ENCODE measurements at regions not wholly inside any gene's neighbourhood (a gene's known extent, or its start where the extent isn't known, plus 50 kb on each side); places are given as distances from the start of the nearest gene placed in this dataset.

DNA sequence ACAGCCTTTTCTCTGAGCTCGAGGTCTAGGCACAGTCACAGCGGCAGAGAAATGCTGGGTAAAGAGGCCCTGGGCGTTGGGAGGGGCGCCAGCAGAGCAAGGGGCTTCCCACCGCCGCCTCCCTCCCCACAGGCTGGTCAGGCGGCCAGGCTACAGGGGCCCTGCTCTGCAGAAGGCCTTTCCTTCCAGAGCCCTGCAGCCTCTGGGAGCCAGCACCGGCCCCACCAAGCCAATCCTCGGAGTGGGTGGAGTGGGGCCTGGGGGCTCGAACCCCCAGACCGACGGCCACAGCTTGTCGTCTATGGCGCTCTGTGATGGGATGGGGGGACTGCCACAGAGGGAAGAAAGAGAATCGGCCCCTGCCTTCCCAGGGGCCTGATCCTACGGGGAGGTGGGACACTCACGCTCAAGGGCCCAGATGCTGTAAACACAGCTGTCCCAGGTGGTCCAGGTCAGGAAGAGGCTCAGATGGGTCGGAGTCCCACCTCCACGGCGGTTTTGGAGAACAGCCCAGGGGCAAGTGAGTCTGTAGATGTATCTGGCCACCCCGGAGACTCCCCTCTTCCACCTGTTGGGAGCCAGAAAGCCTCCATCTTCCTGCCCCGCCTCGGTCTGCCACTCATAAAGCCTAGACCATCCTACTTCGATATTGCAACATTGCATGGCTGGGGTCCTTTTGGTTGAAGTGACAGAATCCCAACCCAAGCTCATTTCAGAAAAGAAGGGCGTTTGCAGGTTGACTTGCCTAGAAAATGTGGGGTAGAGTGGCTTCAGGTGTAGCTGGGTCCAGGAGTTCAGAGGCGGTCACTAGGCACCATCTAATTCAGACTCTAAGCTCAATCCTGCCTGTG lies 95.6 kb downstream of the SIK1 start:
- Histone ChIP-seq H3K36me3 (no peaks in the 10 kb centered on the region), H3K9me3 (no peaks in the 10 kb centered on the region), H3K27me3 (no peaks in the 10 kb centered on the region), H3K4me3 (no peak overlapping the region), H3K4me1 (peaks cover 10 to 20% of the 10 kb centered on the region in 2 donors), H3K27ac (no peak overlapping the region)
- DNase-seq (peak in 1 of 4 donors; percentile 68), ATAC-seq (no peak)
- TF ChIP-seq, protein P1, sequence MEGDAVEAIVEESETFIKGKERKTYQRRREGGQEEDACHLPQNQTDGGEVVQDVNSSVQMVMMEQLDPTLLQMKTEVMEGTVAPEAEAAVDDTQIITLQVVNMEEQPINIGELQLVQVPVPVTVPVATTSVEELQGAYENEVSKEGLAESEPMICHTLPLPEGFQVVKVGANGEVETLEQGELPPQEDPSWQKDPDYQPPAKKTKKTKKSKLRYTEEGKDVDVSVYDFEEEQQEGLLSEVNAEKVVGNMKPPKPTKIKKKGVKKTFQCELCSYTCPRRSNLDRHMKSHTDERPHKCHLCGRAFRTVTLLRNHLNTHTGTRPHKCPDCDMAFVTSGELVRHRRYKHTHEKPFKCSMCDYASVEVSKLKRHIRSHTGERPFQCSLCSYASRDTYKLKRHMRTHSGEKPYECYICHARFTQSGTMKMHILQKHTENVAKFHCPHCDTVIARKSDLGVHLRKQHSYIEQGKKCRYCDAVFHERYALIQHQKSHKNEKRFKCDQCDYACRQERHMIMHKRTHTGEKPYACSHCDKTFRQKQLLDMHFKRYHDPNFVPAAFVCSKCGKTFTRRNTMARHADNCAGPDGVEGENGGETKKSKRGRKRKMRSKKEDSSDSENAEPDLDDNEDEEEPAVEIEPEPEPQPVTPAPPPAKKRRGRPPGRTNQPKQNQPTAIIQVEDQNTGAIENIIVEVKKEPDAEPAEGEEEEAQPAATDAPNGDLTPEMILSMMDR (IDR thresholded peaks at IDR 0.05), result no peak
- intact Hi-C loops (cut with DNase I), result no loop called here

DNA sequence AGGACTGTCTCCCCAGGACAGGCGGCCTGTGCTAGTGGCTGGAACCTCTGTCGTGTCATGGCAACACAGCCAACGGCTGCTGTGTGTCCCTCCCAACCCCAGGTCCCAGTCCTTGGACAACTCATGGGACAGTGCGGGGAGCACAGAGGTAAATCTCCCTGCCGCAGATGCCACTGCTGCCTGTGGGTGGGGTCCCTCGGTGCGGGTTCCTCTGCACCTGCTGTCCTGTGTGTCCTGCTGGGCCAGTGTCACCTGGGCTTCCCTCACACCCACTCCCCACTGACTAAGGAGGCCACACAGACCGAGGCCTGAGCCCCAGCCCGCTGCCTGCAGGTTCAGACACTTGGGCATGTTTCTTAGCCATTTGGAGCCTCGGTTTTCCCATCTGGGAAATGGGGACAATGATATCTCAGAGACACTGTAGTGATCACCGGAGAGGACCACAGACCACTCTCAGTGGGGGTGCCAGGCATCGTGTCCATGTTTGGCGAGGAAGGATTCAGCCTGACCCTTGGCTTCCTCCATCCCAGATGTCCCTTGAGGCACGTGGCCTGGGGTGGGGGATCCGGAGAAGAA lies 96.5 kb downstream of the SIK1 start:
- TF ChIP-seq, protein P1 (IDR thresholded peaks at IDR 0.05), result no peak
- no peaks in the 10 kb centered on the region for H3K9me3 ChIP-seq
- ATAC-seq, result no peak
- intact Hi-C loops (cut with DNase I), result no loop called here
- no peaks in the 10 kb centered on the region for H3K36me3 ChIP-seq
- no peaks in the 10 kb centered on the region for H3K27me3 ChIP-seq
- peaks cover 10 to 20% of the 10 kb centered on the region in 2 donors for H3K4me1 ChIP-seq
- peak in 1 of 4 donors; percentile 53 for DNase-seq
- H3K4me3 ChIP-seq, result no peak overlapping the region
- no peak overlapping the region for H3K27ac ChIP-seq

DNA sequence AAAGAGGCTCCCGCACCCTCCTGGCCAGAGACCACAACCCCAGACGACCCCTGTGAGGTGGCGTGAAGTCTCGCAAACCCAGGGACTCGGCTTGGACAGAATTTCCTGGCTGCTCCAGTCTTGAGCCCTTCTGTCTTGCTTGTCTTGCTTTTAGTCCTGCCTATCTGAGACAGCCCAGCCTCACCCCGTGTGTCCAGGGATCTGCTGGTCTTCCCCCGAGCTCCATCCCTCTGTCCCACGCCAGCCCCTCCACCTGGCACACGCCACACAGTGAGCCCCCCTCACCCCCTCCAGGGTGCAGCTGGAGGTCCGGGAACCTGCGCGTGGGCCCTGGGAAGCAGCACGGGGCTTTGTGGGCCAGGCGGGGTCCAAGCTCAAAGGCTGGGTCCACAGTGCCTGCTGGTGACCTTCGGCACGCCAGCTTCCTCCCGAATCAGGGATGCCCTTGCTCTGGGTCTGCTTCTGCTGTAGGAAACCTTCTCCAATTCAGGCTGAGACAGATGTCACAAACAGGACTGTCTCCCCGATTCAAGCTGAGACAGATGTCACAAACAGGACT lies 97.1 kb downstream of the SIK1 start:
- DNase-seq (peak in 1 of 4 donors; percentile 62), ATAC-seq (no peak)
- Histone ChIP-seq H3K27me3 (no peaks in the 10 kb centered on the region), H3K27ac (no peak overlapping the region), H3K9me3 (no peaks in the 10 kb centered on the region), H3K36me3 (no peaks in the 10 kb centered on the region), H3K4me3 (no peak overlapping the region), H3K4me1 (peaks cover 10 to 20% of the 10 kb centered on the region in 2 donors)
- TF ChIP-seq, protein P1 (IDR thresholded peaks at IDR 0.05), result no peak
- intact Hi-C loops (cut with DNase I), result no loop called here

DNA sequence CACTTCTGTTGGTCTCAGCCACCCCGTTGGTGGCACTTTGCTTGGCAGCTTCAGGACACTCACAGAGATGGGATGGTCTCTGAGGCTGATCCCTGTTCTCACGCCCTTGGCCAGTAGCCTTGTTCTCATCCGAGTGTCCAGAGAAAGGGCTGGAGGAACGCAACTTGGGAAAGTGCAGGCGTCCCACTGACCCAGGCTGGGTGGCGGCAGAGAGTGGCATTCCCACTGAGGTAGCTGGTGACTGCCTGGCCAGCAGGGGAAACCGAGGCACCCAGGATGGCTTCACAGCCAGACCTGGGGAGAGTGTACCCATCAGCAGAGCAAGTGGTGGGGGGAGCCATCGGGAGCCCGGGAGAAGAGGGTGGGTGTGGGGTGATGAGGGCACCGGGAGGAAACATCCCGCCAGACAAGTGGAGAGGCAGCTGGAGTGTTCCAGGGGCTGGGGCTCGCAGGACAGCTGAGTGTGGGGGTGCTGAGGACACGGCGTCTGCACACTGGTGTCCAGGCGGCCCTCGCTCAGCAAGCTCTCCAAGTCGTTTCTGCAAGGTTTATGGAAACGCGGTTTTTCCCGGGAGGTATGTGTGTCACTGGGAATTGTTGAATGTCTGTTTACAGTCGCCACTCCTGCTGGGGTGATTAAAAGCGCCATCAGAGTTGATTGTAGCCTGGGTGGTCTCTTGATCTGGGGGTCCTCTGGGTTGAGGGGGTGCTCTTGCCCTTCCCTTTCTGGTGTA lies 97.8 kb downstream of the SIK1 start:
- TF ChIP-seq, protein P1 (IDR thresholded peaks at IDR 0.05), result no peak
- no peak for ATAC-seq
- Histone ChIP-seq H3K27ac (no peak overlapping the region), H3K9me3 (no peaks in the 10 kb centered on the region), H3K4me3 (no peak overlapping the region), H3K27me3 (no peaks in the 10 kb centered on the region), H3K36me3 (no peaks in the 10 kb centered on the region), H3K4me1 (peaks cover 10 to 20% of the 10 kb centered on the region in 2 donors)
- intact Hi-C loops (cut with DNase I), result no loop called here
- peak in 2 of 4 donors; percentile 48 to 51 for DNase-seq

Measured in left lung (tissue), 4 donors.